Right lobe of liver (tissue), 6 donors: ENCODE measurements at regions not wholly inside any gene's neighbourhood (a gene's known extent, or its start where the extent isn't known, plus 50 kb on each side); places are given as distances from the start of the nearest gene placed in this dataset.

Experiments
- ATAC-seq, 4 donors: fragments of 200-7000 bp; cut with Tn5 transposase; one replicate each; pipeline ENCODE4 v1.9.1; 2020; ENCODE audit warnings: mild to moderate bottlenecking in 4 of 4, moderate library complexity in 4 of 4
- DNase-seq, 3 donors: peaks; one replicate each; pipeline ENCODE4 v3.0.0-alpha.2; 2020
- H3K27ac ChIP-seq, 3 donors: fragments of 200-600 bp; one replicate each; pipeline ENCODE4 v1.8.0; 2022
- H3K27me3 ChIP-seq, 2 donors: fragments of 200-600 bp; one replicate each; pipeline ENCODE4 v1.8.0; 2022
- H3K36me3 ChIP-seq, 4 donors: fragments of 200-600 bp; sonication (generic) in 1 of 4; one replicate each; pipeline versions ENCODE4 v1.5.1 to v1.8.0; 2017 to 2022; ENCODE audit warnings: control low read depth in 1 of 4
- H3K4me1 ChIP-seq, 4 donors: fragments of 200-600 bp; sonication (generic) in 1 of 4; one replicate each; pipeline versions ENCODE4 v1.5.1 to v1.8.0; 2017 to 2022; ENCODE audit warnings: control low read depth in 1 of 4
- H3K4me3 ChIP-seq, 3 donors: fragments of 200-600 bp; one replicate each; pipeline ENCODE4 v1.8.0; 2022
- H3K9me3 ChIP-seq, 4 donors: fragments of 200-600 bp; sonication (generic) in 1 of 4; one replicate each; pipeline versions ENCODE4 v1.5.1 to v1.8.0; 2017 to 2022; ENCODE audit warnings: control low read depth in 1 of 4
- POLR2A ChIP-seq: fragments of 450-650 bp; IDR thresholded peaks from one replicate; pipeline ENCODE4 v1.6.1; 2017; ENCODE audit warnings: antibody characterized with exemption, mild to moderate bottlenecking
- WGBS: methylation state at CpG from one replicate; pipeline ENCODE4 v1.1.6; 2018; ENCODE audit warnings: low coverage, low lambda C conversion rate; ENCODE audit not compliant: insufficient coverage; ENCODE audit errors: missing lambda C conversion rate; 5-methylcytosine and 5-hydroxymethylcytosine counted together
- intact Hi-C, 2 donors: fragments of 100-400 bp; cut with DNase I; formaldehyde crosslinking; loops; one replicate each; pipeline versions ENCODE4 v1.11.2 to v1.14.1; 2022
- TF ChIP-seq, protein P1 (sequence below), 4 donors: fragments of 200-600 bp in 3 of 4; fragments of 450-650 bp in 1 of 4; IDR thresholded peaks; one replicate each; pipeline versions ENCODE4 v1.5.1 to v1.8.0; 2016 to 2022; ENCODE audit warnings: antibody characterized with exemption in 4 of 4, mild to moderate bottlenecking in 2 of 4
- donor health status: DM: no; HTN: yes; CAD: no.
- donor health status: DM: no; HTN: no; CAD: no.
- donor health status: DM: no; HTN: no; CAD: no.
- donor health status: DM: no; HTN: yes; CAD: no.
- donor health status: DM: no; HTN: yes; CAD: no.

GRCh38 chr3:160130071-160130470, 95.2 kb upstream of the C3orf80 start:
- H3K4me1 ChIP-seq, result no peaks in the 10 kb centered on the region
- no peak overlapping the region for H3K4me3 ChIP-seq
- ATAC-seq, result no peak
- no peaks in the 10 kb centered on the region for H3K27me3 ChIP-seq
- H3K9me3 ChIP-seq, result no peaks in the 10 kb centered on the region
- no peak for DNase-seq
- WGBS, result 86% methylated on average over 3 of the region's 3 CpGs
- intact Hi-C loops, result loop anchor here (10.0 kb wide), 1 partner anchor 95 kb away; no protein-coding TSS in a partner anchor
- no peaks in the 10 kb centered on the region for H3K36me3 ChIP-seq
- no peak overlapping the region for H3K27ac ChIP-seq
- TF ChIP-seq, protein P1, sequence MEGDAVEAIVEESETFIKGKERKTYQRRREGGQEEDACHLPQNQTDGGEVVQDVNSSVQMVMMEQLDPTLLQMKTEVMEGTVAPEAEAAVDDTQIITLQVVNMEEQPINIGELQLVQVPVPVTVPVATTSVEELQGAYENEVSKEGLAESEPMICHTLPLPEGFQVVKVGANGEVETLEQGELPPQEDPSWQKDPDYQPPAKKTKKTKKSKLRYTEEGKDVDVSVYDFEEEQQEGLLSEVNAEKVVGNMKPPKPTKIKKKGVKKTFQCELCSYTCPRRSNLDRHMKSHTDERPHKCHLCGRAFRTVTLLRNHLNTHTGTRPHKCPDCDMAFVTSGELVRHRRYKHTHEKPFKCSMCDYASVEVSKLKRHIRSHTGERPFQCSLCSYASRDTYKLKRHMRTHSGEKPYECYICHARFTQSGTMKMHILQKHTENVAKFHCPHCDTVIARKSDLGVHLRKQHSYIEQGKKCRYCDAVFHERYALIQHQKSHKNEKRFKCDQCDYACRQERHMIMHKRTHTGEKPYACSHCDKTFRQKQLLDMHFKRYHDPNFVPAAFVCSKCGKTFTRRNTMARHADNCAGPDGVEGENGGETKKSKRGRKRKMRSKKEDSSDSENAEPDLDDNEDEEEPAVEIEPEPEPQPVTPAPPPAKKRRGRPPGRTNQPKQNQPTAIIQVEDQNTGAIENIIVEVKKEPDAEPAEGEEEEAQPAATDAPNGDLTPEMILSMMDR (IDR thresholded peaks at IDR 0.05), result no peak
- TF ChIP-seq POLR2A, result no peak

DNA sequence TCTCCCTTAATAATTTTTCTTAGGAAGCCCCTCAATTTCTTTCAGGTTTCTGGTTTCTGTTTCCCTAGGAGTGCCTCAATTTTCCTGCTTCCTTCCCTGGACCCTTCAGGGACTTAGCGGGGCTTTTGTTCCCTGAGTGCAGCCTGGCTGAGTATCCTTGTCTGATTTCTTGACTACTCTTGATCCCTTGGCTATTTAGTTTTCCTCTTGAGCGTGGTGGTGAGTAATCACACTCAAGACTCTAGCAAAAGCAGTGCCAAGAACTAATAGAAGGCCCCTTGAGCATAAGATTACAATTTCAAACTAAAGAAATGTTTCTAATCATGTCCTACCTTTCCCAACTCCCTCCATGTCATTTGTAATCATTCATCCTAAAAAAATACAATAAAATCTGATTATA, 94.3 kb upstream of the C3orf80 start:
- ATAC-seq, result no peak
- no peaks in the 10 kb centered on the region for H3K9me3 ChIP-seq
- H3K27me3 ChIP-seq, result no peaks in the 10 kb centered on the region
- 68% methylated on average over 2 of the region's 2 CpGs for WGBS
- H3K4me1 ChIP-seq, result no peaks in the 10 kb centered on the region
- TF ChIP-seq, protein P1 (IDR thresholded peaks at IDR 0.05), result no peak
- TF ChIP-seq POLR2A, result no peak
- no peak overlapping the region for H3K27ac ChIP-seq
- no peak for DNase-seq
- intact Hi-C loops, result loop anchor here (10.0 kb wide), 1 partner anchor 96 kb away; no protein-coding TSS in a partner anchor
- no peak overlapping the region for H3K4me3 ChIP-seq
- no peaks in the 10 kb centered on the region for H3K36me3 ChIP-seq

DNA sequence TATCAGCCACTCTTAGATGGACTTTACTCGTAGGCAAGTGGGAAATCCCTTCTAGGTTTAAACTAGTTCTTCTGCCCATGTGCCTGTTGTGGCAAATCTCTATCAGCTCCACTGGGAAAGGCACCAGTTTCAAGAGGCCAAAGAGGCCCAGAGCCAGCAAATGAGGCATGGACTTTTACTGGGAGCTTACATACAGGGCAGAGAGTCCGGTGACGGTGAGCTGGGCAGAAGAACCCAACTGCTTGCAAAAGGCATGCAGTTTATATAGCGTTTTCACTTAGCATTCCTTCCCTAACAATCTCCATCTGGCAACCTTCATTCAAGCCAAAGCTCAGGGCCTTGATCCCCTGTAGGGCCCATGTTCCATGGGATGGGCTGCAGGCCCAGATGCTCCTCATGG, 93.0 kb upstream of the C3orf80 start:
- Histone ChIP-seq H3K9me3 (no peaks in the 10 kb centered on the region), H3K27me3 (no peaks in the 10 kb centered on the region), H3K4me3 (no peak overlapping the region), H3K36me3 (no peaks in the 10 kb centered on the region), H3K27ac (no peak overlapping the region), H3K4me1 (no peaks in the 10 kb centered on the region)
- WGBS, result 84% methylated on average over 3 of the region's 4 CpGs
- intact Hi-C loops, result loop anchor here (10.0 kb wide), 1 partner anchor 97 kb away; no protein-coding TSS in a partner anchor
- TF ChIP-seq, protein P1 (IDR thresholded peaks at IDR 0.05), result no peak
- TF ChIP-seq POLR2A, result no peak
- DNase-seq (no peak), ATAC-seq (no peak)

GRCh38 chr3:160133757-160134156, 91.5 kb upstream of the C3orf80 start:
- no peak overlapping the region for H3K27ac ChIP-seq
- no peaks in the 10 kb centered on the region for H3K27me3 ChIP-seq
- no peaks in the 10 kb centered on the region for H3K9me3 ChIP-seq
- H3K36me3 ChIP-seq, result no peaks in the 10 kb centered on the region
- no peak overlapping the region for H3K4me3 ChIP-seq
- DNase-seq, result peak in 2 of 3 donors; percentile 34 to 49
- no peaks in the 10 kb centered on the region for H3K4me1 ChIP-seq
- no peak for TF ChIP-seq POLR2A
- TF ChIP-seq, protein P1 (IDR thresholded peaks at IDR 0.05), result peak; percentile 27 to 49 (median 40)
- ATAC-seq, result peak; percentile 72 to 86 (median 80)
- WGBS, result 67% methylated on average over 3 of the region's 3 CpGs
- intact Hi-C loops, result loop anchor here (10.0 kb wide), 1 partner anchor 99 kb away; no protein-coding TSS in a partner anchor

GRCh38 chr3:160134454-160134853, 90.8 kb upstream of the C3orf80 start:
- Histone ChIP-seq H3K36me3 (no peaks in the 10 kb centered on the region), H3K9me3 (no peaks in the 10 kb centered on the region), H3K27ac (no peak overlapping the region), H3K4me3 (no peak overlapping the region), H3K4me1 (no peaks in the 10 kb centered on the region), H3K27me3 (no peaks in the 10 kb centered on the region)
- ATAC-seq (no peak), DNase-seq (no peak)
- WGBS, result 63% methylated on average over 1 of the region's 4 CpGs
- TF ChIP-seq, protein P1 (IDR thresholded peaks at IDR 0.05), result no peak
- TF ChIP-seq POLR2A, result no peak
- intact Hi-C loops, result loop anchor here (10.0 kb wide), 1 partner anchor 100 kb away; no protein-coding TSS in a partner anchor
